ENCODE measurements at regions not wholly inside any gene's neighbourhood (a gene's known extent, or its start where the extent isn't known, plus 50 kb on each side); places are given as distances from the start of the nearest gene placed in this dataset.
"Not testable (repeated sequence)": the region's sequence is repeated elsewhere in the genome, so short reads cannot be mapped to it uniquely, and the experiment has no call there.

GRCh38 chr5:101316401-101316800 lies 413.3 kb upstream of the ST8SIA4 start:
- not testable (repeated sequence) for DNase-seq

GRCh38 chr5:101306391-101307137 lies 403.5 kb upstream of the ST8SIA4 start:
- no peak for DNase-seq

DNA sequence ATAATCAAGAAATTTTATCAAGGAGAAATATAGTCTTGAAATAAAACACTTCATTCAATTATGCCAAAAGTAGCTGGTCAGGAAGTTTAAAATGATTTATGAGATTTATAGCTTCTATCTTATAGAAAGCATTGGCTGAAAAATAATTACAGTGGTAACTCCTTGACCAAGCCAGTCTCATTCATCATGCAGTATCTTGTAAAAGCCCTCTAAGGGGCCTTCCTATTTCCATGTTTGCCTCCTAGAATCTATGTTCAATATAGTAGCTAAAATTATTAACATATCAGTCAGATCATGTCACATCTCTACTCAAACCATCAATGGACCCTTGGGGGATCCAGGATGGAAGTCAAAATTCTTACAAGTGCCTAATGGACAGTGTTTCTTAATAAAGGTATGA lies 393.4 kb upstream of the ST8SIA4 start:
- no peak for DNase-seq

DNA sequence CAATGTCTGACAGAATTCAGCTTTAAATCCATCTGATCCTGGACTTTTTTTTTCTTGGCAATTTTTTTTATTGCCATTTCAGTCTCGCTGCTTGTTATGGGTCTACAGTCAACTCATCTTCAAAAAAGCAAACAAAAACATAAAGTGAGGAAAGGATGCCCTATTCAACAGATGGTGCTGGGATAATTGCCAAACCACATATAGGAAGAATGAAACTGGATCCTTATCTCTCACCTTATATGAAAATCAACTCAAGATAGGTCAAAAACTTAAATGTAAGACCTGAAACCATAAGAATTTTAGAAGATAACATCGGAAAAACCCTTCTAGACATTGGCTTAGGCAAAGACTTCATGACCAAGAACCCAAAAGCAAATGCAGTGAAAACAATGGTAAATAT lies 389.1 kb upstream of the ST8SIA4 start:
- DNase-seq: no peak

GRCh38 chr5:101290761-101291160 lies 387.7 kb upstream of the ST8SIA4 start:
- not testable (repeated sequence) for DNase-seq

GRCh38 chr5:101288633-101289032 lies 385.6 kb upstream of the ST8SIA4 start:
- DNase-seq: no peak

DNA sequence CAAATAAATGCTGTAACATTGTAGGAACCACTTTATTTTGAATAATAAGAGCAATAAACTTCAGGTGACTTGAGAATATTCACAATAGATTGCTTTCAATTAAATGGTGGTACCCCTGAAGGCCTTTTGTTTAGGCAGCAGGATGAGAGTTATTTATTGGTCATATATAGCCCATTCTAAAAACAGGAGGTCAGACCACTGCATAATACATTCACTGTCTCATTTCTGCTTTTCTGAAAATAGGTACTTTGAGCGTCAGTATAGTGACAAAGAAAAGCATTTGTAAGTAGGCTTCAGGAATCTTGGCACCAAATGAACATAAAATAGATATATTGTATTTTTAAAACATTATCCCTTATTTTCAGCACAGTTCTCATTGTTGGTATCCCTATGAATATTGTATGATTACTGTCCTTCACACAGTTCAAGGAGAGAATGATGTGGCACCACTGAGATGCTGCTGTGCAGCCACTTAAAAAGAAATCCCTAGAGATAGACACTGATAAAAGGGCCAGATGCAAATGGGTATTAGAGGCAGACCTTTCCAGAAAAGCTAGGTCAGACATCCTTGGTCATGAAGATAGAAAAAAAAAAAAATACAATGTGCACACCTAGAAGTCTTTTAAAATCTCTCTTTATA lies 381.8 kb upstream of the ST8SIA4 start:
- DNase-seq: no peak

- DNase-seq: not testable (repeated sequence)
Observed at GRCh38 chr5:101283938-101284337, 380.9 kb upstream of the ST8SIA4 start.

DNA sequence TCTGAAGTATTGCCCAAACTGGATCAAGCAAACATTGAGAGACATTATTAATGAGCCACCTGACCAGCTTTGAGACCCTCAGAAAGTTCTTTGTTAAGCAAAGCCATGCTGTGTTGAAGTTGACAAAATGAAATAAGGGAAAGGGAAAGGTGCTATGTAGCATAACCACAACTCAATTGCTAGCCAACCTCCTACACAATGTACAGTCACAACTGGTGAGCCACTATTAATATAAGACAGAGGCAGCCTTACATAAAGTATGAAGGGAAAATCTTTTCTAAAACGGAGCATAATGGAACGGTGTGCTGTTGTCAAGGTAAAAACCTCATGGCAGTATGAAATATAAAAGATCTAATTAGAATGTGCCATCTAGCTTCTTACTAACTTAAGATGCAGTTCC lies 375.8 kb upstream of the ST8SIA4 start:
- no peak for DNase-seq

- no peak for DNase-seq
Observed at GRCh38 chr5:101278011-101278687, 375.1 kb upstream of the ST8SIA4 start.

DNA sequence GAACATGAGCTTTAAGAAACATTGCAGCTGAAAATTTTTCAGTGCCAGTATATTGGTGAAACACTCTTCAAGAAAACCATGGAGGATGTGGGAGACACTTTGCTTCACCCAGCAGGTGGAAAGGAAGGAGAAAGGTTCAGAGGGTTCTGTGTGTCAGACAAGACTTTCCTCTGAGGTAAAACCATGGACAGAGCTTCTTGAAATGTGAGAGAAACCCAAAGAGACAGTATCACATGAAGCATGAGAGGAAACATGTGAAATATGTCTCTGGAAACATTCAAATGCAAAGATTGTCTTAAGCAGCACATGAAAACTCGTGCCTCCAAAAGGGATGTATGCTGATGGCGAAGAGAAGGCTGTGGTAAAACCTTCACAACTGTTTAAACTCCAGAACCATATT lies 368.9 kb upstream of the ST8SIA4 start:
- DNase-seq: no peak

DNA sequence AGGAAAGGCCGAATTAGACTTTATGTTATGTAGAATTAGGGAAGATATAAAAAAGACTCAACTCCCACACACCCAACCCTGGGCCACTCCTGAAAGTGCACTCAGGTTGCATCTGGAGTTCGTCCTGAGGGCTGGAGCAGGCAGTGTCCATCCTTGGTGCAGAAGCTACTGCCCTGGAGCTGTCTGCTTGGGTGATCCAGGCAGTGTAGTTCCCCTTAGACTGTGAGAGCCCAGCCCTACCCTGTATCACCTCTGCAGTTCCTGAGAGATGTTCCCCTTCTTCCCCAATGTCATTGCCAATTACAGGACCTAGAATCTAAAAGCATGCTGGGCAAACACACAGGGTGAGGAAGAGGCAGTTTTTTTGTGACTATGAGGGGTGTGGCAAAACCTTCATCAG lies 368.3 kb upstream of the ST8SIA4 start:
- DNase-seq: no peak

DNA sequence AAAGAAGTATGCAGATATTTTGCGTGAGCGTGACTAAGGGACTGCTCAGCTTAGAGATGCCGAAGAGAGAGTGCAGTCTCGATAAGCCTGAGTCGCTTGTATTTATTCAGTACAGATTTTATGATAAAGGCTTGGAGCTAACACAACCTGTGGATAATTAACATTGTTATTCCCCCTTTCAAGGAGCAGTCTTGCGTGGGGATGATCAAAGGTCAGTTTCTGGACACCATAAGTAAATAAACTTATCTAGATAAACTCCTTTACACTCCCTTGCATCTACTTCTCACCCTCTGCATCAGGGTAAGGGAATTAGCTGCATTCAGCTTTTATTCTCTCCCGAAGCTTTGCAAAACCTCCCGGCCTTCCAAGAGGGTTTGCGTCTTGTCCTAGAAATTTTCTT lies 357.8 kb upstream of the ST8SIA4 start:
- DNase-seq: no peak

DNA sequence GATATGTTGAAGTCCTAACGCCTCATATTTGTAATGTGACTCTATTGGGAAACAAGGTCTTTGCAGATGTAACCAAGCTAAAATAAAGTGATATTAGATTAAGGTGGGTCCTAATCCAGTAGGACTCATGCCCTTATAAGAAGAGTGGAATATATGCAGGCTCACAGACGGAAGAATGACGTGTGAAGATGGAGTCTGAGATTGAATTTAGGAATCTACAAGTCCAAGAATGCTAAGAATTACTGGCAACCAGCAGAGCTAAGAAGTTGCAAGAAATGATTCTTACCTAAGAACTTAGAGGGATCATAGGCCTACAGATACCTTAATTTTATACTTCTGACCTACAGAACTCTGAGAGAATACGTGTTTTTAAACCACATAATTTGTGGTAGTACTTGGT lies 350.0 kb upstream of the ST8SIA4 start:
- no peak for DNase-seq

GRCh38 chr5:101244621-101245020 lies 341.5 kb upstream of the ST8SIA4 start:
- DNase-seq: no peak

DNA sequence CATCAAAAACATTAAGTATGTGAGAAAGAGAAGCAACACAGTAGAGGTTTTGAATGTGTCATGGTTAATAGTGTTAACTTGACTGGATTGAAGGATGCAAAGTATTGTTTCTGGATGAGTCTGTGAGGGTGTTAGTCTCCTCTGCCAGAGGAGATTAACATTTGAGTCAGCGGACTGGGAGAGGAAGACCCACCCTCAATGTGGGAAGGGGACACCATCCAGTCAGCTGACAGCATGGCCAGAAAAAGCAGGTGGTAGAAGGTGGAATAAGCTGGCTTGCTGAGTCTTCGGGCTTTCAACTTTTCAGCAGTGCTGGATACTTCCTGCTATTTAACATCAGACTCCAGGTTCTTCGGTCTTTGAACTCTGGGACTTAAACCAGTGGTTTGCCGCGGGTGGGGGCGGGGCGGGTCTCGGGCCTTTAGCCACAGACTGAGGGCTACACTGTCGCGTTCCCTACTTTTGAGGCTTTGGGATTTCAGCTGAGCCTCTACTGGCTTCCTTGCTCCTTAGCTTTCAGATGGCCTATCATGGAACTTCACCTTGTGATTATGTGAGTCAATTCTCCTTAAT lies 309.9 kb upstream of the ST8SIA4 start:
- DNase-seq: no peak

- DNase-seq: no peak
Observed at GRCh38 chr5:101206534-101206933, 303.5 kb upstream of the ST8SIA4 start.

- not testable (repeated sequence) for DNase-seq
Observed at GRCh38 chr5:101205065-101205464, 302.0 kb upstream of the ST8SIA4 start.

GRCh38 chr5:101180365-101180764 lies 277.3 kb upstream of the ST8SIA4 start:
- DNase-seq: not testable (repeated sequence)

DNA sequence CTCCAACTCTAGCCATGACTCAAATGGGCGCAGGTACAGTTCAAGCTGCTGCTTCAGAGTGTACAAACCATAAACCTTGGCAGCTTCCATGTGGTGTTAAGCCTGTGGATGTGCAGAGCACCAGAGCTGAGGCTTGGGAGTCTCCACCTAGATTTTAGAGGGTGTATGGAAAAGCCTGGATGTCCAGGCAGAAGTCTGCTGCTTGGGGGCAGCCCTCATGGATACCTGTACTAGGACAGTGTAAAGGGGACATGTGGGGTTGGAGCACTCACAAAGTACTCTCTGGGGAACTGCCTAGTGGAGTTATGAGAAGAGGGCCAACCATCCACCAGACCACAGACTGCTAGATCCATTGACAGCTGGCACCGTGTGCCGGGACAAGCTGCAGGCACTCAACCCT lies 273.5 kb upstream of the ST8SIA4 start:
- no peak for DNase-seq

- no peak for DNase-seq
Observed at GRCh38 chr5:101174981-101175380, 271.9 kb upstream of the ST8SIA4 start.

DNA sequence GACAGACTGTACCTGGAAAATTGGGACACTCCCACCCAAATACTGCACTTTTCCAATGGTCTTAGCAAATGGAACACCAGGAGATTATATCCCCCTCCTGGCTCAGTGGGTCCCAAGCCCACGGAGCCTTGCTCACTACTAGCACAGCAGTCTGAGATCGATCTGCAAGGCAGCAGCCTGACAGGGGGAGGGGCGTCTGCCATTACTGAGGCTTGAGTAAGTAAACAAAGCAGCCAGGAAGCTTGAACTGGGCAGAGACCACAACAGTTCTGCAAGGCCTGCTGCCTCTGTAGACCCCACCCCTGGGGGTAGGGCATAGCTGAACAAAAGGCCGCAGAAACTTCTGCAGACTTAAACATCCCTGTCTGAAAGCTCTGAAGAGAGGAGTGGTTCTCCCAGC lies 260.0 kb upstream of the ST8SIA4 start:
- DNase-seq: no peak

- no peak for DNase-seq
Observed at GRCh38 chr5:101160002-101160401, 256.9 kb upstream of the ST8SIA4 start.

- no peak for DNase-seq
Observed at GRCh38 chr5:101159006-101159405, 255.9 kb upstream of the ST8SIA4 start.

All from activated CD4-positive, alpha-beta T cell treated with anti-CD3 and anti-CD28 coated beads for 4 hours (primary cell).